Epithelial cell of prostate (primary cell): ENCODE measurements at regions not wholly inside any gene's neighbourhood (a gene's known extent, or its start where the extent isn't known, plus 50 kb on each side); places are given as distances from the start of the nearest gene placed in this dataset.

Experiments used
- DNase-seq: peaks from one replicate; pipeline ENCODE4 v3.0.0-alpha.2; 2011; ENCODE audit warnings: low read depth, low spot score
- H3K27ac ChIP-seq: fragments of 450-650 bp; 2 replicates; pipeline ENCODE4 v1.5.1; 2017; ENCODE audit warnings: mild to moderate bottlenecking

GRCh38 chr6:111984516-111985201 is 69.2 kb upstream of the CCN6 start:
- H3K27ac ChIP-seq = peak overlapping the region; percentile 97
- DNase-seq = no peak

GRCh38 chr6:111985202-111985731 is 68.6 kb upstream of the CCN6 start:
- H3K27ac ChIP-seq = peak overlapping the region; percentile 97
- DNase-seq = peak; percentile 96

- peak overlapping the region; percentile 97 for H3K27ac ChIP-seq
- no peak for DNase-seq
Measured at GRCh38 chr6:111986651-111987050, 67.3 kb upstream of the CCN6 start.

- DNase-seq = peak; percentile 60
- H3K27ac ChIP-seq = peak overlapping the region; percentile 97
Measured at GRCh38 chr6:111987295-111987694, 66.6 kb upstream of the CCN6 start.

- no peak for DNase-seq
Measured at GRCh38 chr6:111988926-111989325, 65.0 kb upstream of the CCN6 start.

GRCh38 chr6:111989743-111990142 is 64.2 kb upstream of the CCN6 start:
- no peak overlapping the region for H3K27ac ChIP-seq
- DNase-seq = no peak

More at GRCh38 chr6:111988926-111989325, 65.0 kb upstream of the CCN6 start:
- H3K27ac ChIP-seq = no peak overlapping the region

GRCh38 chr6:111990214-111990613 is 63.7 kb upstream of the CCN6 start:
- DNase-seq = no peak
- H3K27ac ChIP-seq = no peak overlapping the region

- H3K27ac ChIP-seq = peak overlapping the region; percentile 18
- DNase-seq = no peak
Measured at GRCh38 chr6:111992851-111993250, 61.1 kb upstream of the CCN6 start.

GRCh38 chr6:111993342-111993741 is 60.6 kb upstream of the CCN6 start:
- no peak for DNase-seq

GRCh38 chr6:111994791-111995190 is 59.1 kb upstream of the CCN6 start:
- DNase-seq = peak; percentile 45
- H3K27ac ChIP-seq = peak overlapping the region; percentile 50

More at GRCh38 chr6:111993342-111993741, 60.6 kb upstream of the CCN6 start:
- peak overlapping the region; percentile 18 for H3K27ac ChIP-seq

GRCh38 chr6:111995404-111995803 is 58.5 kb upstream of the CCN6 start:
- no peak for DNase-seq
- H3K27ac ChIP-seq = peak overlapping the region; percentile 50

- no peak for DNase-seq
- H3K27ac ChIP-seq = no peak overlapping the region
Measured at GRCh38 chr6:111996144-111996865, 57.6 kb upstream of the CCN6 start.

GRCh38 chr6:111997078-111997852 is 56.6 kb upstream of the CCN6 start:
- no peak overlapping the region for H3K27ac ChIP-seq
- DNase-seq = no peak

GRCh38 chr6:111997853-111998208 is 56.1 kb upstream of the CCN6 start:
- DNase-seq = no peak

GRCh38 chr6:112002307-112002706 is 51.6 kb upstream of the CCN6 start:
- no peak for DNase-seq
- H3K27ac ChIP-seq = no peak overlapping the region

More at GRCh38 chr6:111997853-111998208, 56.1 kb upstream of the CCN6 start:
- H3K27ac ChIP-seq = no peak overlapping the region
